HCT116 (cell line): ENCODE measurements at regions not wholly inside any gene's neighbourhood (a gene's known extent, or its start where the extent isn't known, plus 50 kb on each side); places are given as distances from the start of the nearest gene placed in this dataset.

Experiments
- ATAC-seq: fragments of 200-7000 bp; cut with Tn5 transposase; 2 replicates; pipeline ENCODE4 v1.9.1; 2020; ENCODE audit warnings: mild to moderate bottlenecking, moderate library complexity
- BruUV-seq: library from RNA; stranded (reverse); fragments of 400-500 nt; replicated peaks from 2 replicates; lab custom pipeline; 2021; lab: Mats Ljungman, UMichigan
- CTCF ChIA-PET: fragments of 300-600 bp; sonication (Branson Sonifier 250); formaldehyde crosslinking; loops from one replicate; lab custom pipeline; 2021; ENCODE audit warnings: antibody characterized with exemption; lab: Charles Lee
- POLR2A ChIA-PET: fragments of 300-600, 350-600 bp; sonication (Branson Sonifier 250); formaldehyde crosslinking; loops from one replicate; lab custom pipeline; 2021; ENCODE audit warnings: antibody characterized with exemption; lab: Charles Lee
- RAD21 ChIA-PET, 2 experiments: fragments of 300-600 bp; sonication (Branson Sonifier 250); formaldehyde crosslinking; loops; one replicate each; lab custom pipeline; 2023; ENCODE audit warnings: low total read pairs in 2 of 2; ENCODE audit not compliant: uncharacterized antibody in 2 of 2, unreplicated experiment in 2 of 2, low non-redundant PET in 1 of 2; lab: Charles Lee
- DNase-seq: peaks from one replicate; pipeline ENCODE4 v3.0.0-alpha.2; 2010; ENCODE audit warnings: low read depth, low spot score
- H2AFZ ChIP-seq: fragments of 200-600 bp; shearing (Covaris generic), sonication (generic); 2 replicates; pipeline ENCODE4 v1.6.1; 2017; ENCODE audit warnings: low read depth, mixed run types, mixed read lengths, antibody characterized with exemption, low read length; ENCODE audit not compliant: poor library complexity, severe bottlenecking
- H3K27ac ChIP-seq: 2 replicates; pipeline ENCODE4 v1.5.1; 2012; ENCODE audit warnings: low read depth, low read length
- H3K27me3 ChIP-seq: fragments of 200-600 bp; sonication (generic); 2 replicates; pipeline ENCODE4 v1.6.1; 2016; ENCODE audit warnings: mixed run types, low read length, mixed read lengths; ENCODE audit not compliant: insufficient read depth
- H3K36me3 ChIP-seq, 2 experiments: fragments of 200-500 bp in 1 of 2; fragments of 200-600 bp in 1 of 2; sonication (Bioruptor generic) in 1 of 2; sonication (generic) in 1 of 2; 2 replicates each; pipeline versions ENCODE4 v1.5.1 to v1.6.1; 2014 to 2016; ENCODE audit warnings: low read length in 2 of 2, inconsistent platforms in 1 of 2, mixed read lengths in 1 of 2, mixed run types in 1 of 2; ENCODE audit not compliant: insufficient read depth in 2 of 2, control insufficient read depth in 1 of 2
- H3K4me1 ChIP-seq, 2 experiments: fragments of 200-600 bp in 1 of 2; sonication (generic) in 1 of 2; 2 replicates each; pipeline versions ENCODE4 v1.5.1 to v1.6.1; 2012 to 2017; ENCODE audit warnings: low read length in 2 of 2, inconsistent platforms in 1 of 2, mild to moderate bottlenecking in 1 of 2, mixed read lengths in 1 of 2, mixed run types in 1 of 2, moderate library complexity in 1 of 2; ENCODE audit not compliant: insufficient read depth in 2 of 2, control insufficient read depth in 1 of 2
- H3K4me2 ChIP-seq: fragments of 200-600 bp; sonication (generic); 2 replicates; pipeline ENCODE4 v1.6.1; 2017; ENCODE audit warnings: mixed run types, low read length, mixed read lengths
- H3K4me3 ChIP-seq, 2 experiments: fragments of 200-600 bp in 1 of 2; sonication (generic) in 1 of 2; replicated peaks in 1 of 2; 2 replicates each; pipeline ENCODE4 v1.5.1; 2011 to 2016; ENCODE audit warnings: low read length in 2 of 2, control low read depth in 1 of 2, low read depth in 1 of 2, mild to moderate bottlenecking in 1 of 2, mixed read lengths in 1 of 2, mixed run types in 1 of 2
- H3K79me2 ChIP-seq: fragments of 200-600 bp; sonication (generic); 2 replicates; pipeline ENCODE4 v1.6.1; 2017; ENCODE audit warnings: mild to moderate bottlenecking, mixed run types, low read length, moderate library complexity, mixed read lengths; ENCODE audit not compliant: insufficient read depth
- H3K9ac ChIP-seq: fragments of 200-600 bp; sonication (generic); 2 replicates; pipeline ENCODE4 v1.6.1; 2016; ENCODE audit warnings: low read length, mixed read lengths
- H3K9me2 ChIP-seq: fragments of 200-600 bp; sonication (generic), shearing (Covaris generic); 2 replicates; pipeline ENCODE4 v1.6.1; 2017; ENCODE audit warnings: mixed run types, mild to moderate bottlenecking, moderate library complexity; ENCODE audit not compliant: insufficient read depth
- H3K9me3 ChIP-seq, 2 experiments: fragments of 200-500 bp in 1 of 2; fragments of 200-600 bp in 1 of 2; sonication (Bioruptor generic) in 1 of 2; sonication (generic) in 1 of 2; 2 replicates each; pipeline ENCODE4 v1.6.1; 2014 to 2017; ENCODE audit warnings: low read length in 2 of 2, mixed read lengths in 2 of 2, inconsistent platforms in 1 of 2, low read depth in 1 of 2, mild to moderate bottlenecking in 1 of 2, mixed run types in 1 of 2, moderate library complexity in 1 of 2; ENCODE audit not compliant: control insufficient read depth in 1 of 2, insufficient read depth in 1 of 2
- H4K20me1 ChIP-seq: fragments of 200-600 bp; sonication (generic), shearing (Covaris generic); 2 replicates; pipeline ENCODE4 v1.6.1; 2017; ENCODE audit warnings: mixed run types, mild to moderate bottlenecking, moderate library complexity; ENCODE audit not compliant: insufficient read depth
- EGR1 ChIP-seq: IDR thresholded peaks from 2 replicates; pipeline ENCODE4 v1.6.1; 2012; ENCODE audit warnings: low read depth
- ELF1 ChIP-seq: IDR thresholded peaks from 2 replicates; pipeline ENCODE4 v1.6.1; 2012; ENCODE audit warnings: low read depth, borderline replicate concordance
- EZH2 ChIP-seq: fragments of 200-600 bp; sonication (generic); IDR thresholded peaks from 2 replicates; pipeline ENCODE4 v1.6.1; 2017; ENCODE audit warnings: antibody characterized with exemption, mixed run types
- EZH2phosphoT487 ChIP-seq: fragments of 200-600 bp; IDR thresholded peaks from 2 replicates; pipeline ENCODE4 v1.6.1; 2018; ENCODE audit warnings: antibody characterized with exemption, borderline replicate concordance
- FOSL1 ChIP-seq: IDR thresholded peaks from 2 replicates; pipeline ENCODE4 v1.6.1; 2012; ENCODE audit warnings: low read depth
- JUND ChIP-seq: IDR thresholded peaks from 2 replicates; pipeline ENCODE4 v1.6.1; 2012
- POLR2A ChIP-seq: IDR thresholded peaks from 2 replicates; pipeline ENCODE4 v1.7.0; 2011; ENCODE audit warnings: borderline replicate concordance; ENCODE audit not compliant: insufficient read depth, insufficient read length; ENCODE audit errors: extremely low read depth
- POLR2AphosphoS5 ChIP-seq: IDR thresholded peaks from 2 replicates; pipeline ENCODE4 v1.6.1; 2011; ENCODE audit warnings: mild to moderate bottlenecking, low read depth, low read length, moderate library complexity
- RAD21 ChIP-seq: IDR thresholded peaks from 2 replicates; pipeline ENCODE4 v1.6.1; 2012; ENCODE audit warnings: low read depth, mild to moderate bottlenecking
- SIN3A ChIP-seq: IDR thresholded peaks from 2 replicates; pipeline ENCODE4 v1.6.1; 2012; ENCODE audit warnings: low read depth
- SP1 ChIP-seq: IDR thresholded peaks from 2 replicates; pipeline ENCODE4 v1.6.1; 2012; ENCODE audit warnings: low read depth
- SRF ChIP-seq: IDR thresholded peaks from 2 replicates; pipeline ENCODE4 v1.6.1; 2012; ENCODE audit warnings: low read depth
- TCF7L2 ChIP-seq: IDR thresholded peaks from 2 replicates; pipeline ENCODE4 v1.7.0; 2011; ENCODE audit warnings: borderline replicate concordance, inconsistent platforms; ENCODE audit not compliant: insufficient read depth, insufficient read length; ENCODE audit errors: extremely low read depth
- YY1 ChIP-seq: IDR thresholded peaks from 2 replicates; pipeline ENCODE4 v1.6.1; 2011; ENCODE audit warnings: low read length, low read depth, moderate library complexity, mild to moderate bottlenecking; ENCODE audit not compliant: insufficient replicate concordance; ENCODE audit errors: extremely low read depth
- ZFX ChIP-seq: fragments of 450-650 bp; IDR thresholded peaks from 2 replicates; pipeline ENCODE4 v1.6.1; 2017
- ZNF274 ChIP-seq: fragments of 200-500 bp; sonication (Bioruptor generic); IDR thresholded peaks from 2 replicates; pipeline ENCODE4 v1.6.1; 2014; ENCODE audit warnings: mild to moderate bottlenecking, low read depth, low read length, inconsistent platforms
- intact Hi-C: fragments of 100-400 bp; cut with micrococcal nuclease; formaldehyde crosslinking; loops from 2 replicates; pipeline ENCODE4 v1.10.0; 2022
- TF ChIP-seq, protein P1 (sequence below): IDR thresholded peaks from 2 replicates; pipeline ENCODE4 v1.6.1; 2012
- TF ChIP-seq, protein P2 (sequence below): IDR thresholded peaks from 2 replicates; pipeline ENCODE4 v1.6.1; 2012; ENCODE audit warnings: low read depth
- TF ChIP-seq, protein P3 (sequence below): IDR thresholded peaks from 2 replicates; pipeline ENCODE4 v1.6.1; 2011; ENCODE audit warnings: mild to moderate bottlenecking, low read length, moderate library complexity; ENCODE audit not compliant: insufficient replicate concordance; ENCODE audit errors: extremely low read depth

DNA sequence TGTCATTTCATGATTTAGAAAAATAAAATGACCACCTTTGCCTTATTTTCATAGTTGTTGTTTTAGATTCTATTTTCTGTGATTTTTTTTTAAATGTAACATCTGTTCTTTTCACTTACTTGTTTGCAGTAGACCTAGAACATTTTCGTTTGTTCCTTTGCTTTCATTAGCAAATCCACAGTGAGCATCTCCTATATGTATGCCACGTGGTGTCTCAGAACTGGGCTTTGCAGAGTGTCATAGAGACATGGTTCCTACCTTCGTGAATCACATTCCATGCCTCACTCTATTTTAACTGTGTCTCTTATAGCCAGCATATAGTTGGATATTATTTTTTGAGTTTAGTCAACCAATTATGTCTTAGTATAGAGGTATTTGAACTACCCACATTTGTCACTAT is 118.2 kb downstream of the KLF13 start:
- no peaks in the 10 kb centered on the region for H3K79me2 ChIP-seq
- no peak overlapping the region for H3K4me2 ChIP-seq
- no peaks in the 10 kb centered on the region for H4K20me1 ChIP-seq
- no peaks in the 10 kb centered on the region for H3K27me3 ChIP-seq
- no peak for TF ChIP-seq ZNF274
- TF ChIP-seq, protein P1, sequence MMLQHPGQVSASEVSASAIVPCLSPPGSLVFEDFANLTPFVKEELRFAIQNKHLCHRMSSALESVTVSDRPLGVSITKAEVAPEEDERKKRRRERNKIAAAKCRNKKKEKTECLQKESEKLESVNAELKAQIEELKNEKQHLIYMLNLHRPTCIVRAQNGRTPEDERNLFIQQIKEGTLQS, result no peak
- TF ChIP-seq JUND, result no peak
- no peak for TF ChIP-seq EGR1
- TF ChIP-seq POLR2AphosphoS5, result no peak
- no peak for TF ChIP-seq SP1
- no peak for TF ChIP-seq TCF7L2
- TF ChIP-seq ELF1, result no peak
- no peak for TF ChIP-seq SRF
- TF ChIP-seq YY1, result no peak
- TF ChIP-seq, protein P2, sequence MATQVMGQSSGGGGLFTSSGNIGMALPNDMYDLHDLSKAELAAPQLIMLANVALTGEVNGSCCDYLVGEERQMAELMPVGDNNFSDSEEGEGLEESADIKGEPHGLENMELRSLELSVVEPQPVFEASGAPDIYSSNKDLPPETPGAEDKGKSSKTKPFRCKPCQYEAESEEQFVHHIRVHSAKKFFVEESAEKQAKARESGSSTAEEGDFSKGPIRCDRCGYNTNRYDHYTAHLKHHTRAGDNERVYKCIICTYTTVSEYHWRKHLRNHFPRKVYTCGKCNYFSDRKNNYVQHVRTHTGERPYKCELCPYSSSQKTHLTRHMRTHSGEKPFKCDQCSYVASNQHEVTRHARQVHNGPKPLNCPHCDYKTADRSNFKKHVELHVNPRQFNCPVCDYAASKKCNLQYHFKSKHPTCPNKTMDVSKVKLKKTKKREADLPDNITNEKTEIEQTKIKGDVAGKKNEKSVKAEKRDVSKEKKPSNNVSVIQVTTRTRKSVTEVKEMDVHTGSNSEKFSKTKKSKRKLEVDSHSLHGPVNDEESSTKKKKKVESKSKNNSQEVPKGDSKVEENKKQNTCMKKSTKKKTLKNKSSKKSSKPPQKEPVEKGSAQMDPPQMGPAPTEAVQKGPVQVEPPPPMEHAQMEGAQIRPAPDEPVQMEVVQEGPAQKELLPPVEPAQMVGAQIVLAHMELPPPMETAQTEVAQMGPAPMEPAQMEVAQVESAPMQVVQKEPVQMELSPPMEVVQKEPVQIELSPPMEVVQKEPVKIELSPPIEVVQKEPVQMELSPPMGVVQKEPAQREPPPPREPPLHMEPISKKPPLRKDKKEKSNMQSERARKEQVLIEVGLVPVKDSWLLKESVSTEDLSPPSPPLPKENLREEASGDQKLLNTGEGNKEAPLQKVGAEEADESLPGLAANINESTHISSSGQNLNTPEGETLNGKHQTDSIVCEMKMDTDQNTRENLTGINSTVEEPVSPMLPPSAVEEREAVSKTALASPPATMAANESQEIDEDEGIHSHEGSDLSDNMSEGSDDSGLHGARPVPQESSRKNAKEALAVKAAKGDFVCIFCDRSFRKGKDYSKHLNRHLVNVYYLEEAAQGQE, result no peak
- TF ChIP-seq SIN3A, result no peak
- TF ChIP-seq, protein P3, sequence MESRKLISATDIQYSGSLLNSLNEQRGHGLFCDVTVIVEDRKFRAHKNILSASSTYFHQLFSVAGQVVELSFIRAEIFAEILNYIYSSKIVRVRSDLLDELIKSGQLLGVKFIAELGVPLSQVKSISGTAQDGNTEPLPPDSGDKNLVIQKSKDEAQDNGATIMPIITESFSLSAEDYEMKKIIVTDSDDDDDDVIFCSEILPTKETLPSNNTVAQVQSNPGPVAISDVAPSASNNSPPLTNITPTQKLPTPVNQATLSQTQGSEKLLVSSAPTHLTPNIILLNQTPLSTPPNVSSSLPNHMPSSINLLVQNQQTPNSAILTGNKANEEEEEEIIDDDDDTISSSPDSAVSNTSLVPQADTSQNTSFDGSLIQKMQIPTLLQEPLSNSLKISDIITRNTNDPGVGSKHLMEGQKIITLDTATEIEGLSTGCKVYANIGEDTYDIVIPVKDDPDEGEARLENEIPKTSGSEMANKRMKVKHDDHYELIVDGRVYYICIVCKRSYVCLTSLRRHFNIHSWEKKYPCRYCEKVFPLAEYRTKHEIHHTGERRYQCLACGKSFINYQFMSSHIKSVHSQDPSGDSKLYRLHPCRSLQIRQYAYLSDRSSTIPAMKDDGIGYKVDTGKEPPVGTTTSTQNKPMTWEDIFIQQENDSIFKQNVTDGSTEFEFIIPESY, result no peak
- TF ChIP-seq FOSL1, result no peak
- no peak for TF ChIP-seq EZH2phosphoT487
- TF ChIP-seq EZH2, result no peak
- TF ChIP-seq ZFX, result no peak
- no peak for TF ChIP-seq POLR2A
- TF ChIP-seq RAD21, result no peak
- H3K4me1 ChIP-seq, result peaks cover 4 to 12% of the 10 kb centered on the region in 2 experiments; a peak in 3 of 4 replicates
- no peak for DNase-seq
- H2AFZ ChIP-seq, result no peak overlapping the region
- no peak overlapping the region for H3K9ac ChIP-seq
- H3K9me2 ChIP-seq, result no peaks in the 10 kb centered on the region
- no TSS peak for BruUV-seq
- H3K9me3 ChIP-seq, result no peaks in the 10 kb centered on the region
- H3K27ac ChIP-seq, result no peak overlapping the region
- CTCF ChIA-PET, result no interaction called here
- ATAC-seq, result no peak
- H3K36me3 ChIP-seq, result no peaks in the 10 kb centered on the region
- RAD21 ChIA-PET, result no interaction called here
- intact Hi-C loops, result loop anchor here (5.0 kb wide), 1 partner anchor 527 kb away; no protein-coding TSS in a partner anchor
- no peak overlapping the region for H3K4me3 ChIP-seq
- POLR2A ChIA-PET, result no interaction called here
